SKM-1 (cell line): ENCODE measurements at regions not wholly inside any gene's neighbourhood (a gene's known extent, or its start where the extent isn't known, plus 50 kb on each side); places are given as distances from the start of the nearest gene placed in this dataset.

ENCODE experiments used
- DNase-seq: peaks from one replicate; lab custom pipeline; 2025; ENCODE audit not compliant: unreplicated experiment; lab: John Stamatoyannopoulos, UW

- DNase-seq = no peak
These were observed 137.2 kb downstream of the PFKFB3 start for GRCh38 chr10:6339891-6340290.

- DNase-seq = no peak
These were observed 139.5 kb downstream of the PFKFB3 start for GRCh38 chr10:6342096-6342685.

GRCh38 chr10:6343305-6344010, 140.7 kb downstream of the PFKFB3 start:
- no peak for DNase-seq

- DNase-seq = no peak
These were observed 142.7 kb downstream of the PFKFB3 start for GRCh38 chr10:6345404-6345803.

- no peak for DNase-seq
These were observed 143.9 kb downstream of the PFKFB3 start for GRCh38 chr10:6346631-6347030.

- no peak for DNase-seq
These were observed 144.7 kb downstream of the PFKFB3 start for GRCh38 chr10:6347391-6347951.

- peak; percentile 48 for DNase-seq
These were observed 145.6 kb downstream of the PFKFB3 start for GRCh38 chr10:6348096-6348874.

- DNase-seq = no peak
These were observed 147.3 kb downstream of the PFKFB3 start for GRCh38 chr10:6349846-6350535.

- DNase-seq = no peak
These were observed 147.9 kb downstream of the PFKFB3 start for GRCh38 chr10:6350609-6351008.

- no peak for DNase-seq
These were observed 148.8 kb downstream of the PFKFB3 start for GRCh38 chr10:6351495-6351894.

- no peak for DNase-seq
These were observed 150.8 kb downstream of the PFKFB3 start for GRCh38 chr10:6353526-6353925.

- no peak for DNase-seq
These were observed 151.5 kb downstream of the PFKFB3 start for GRCh38 chr10:6354168-6354772.

GRCh38 chr10:6356280-6356793, 153.6 kb downstream of the PFKFB3 start:
- no peak for DNase-seq

- DNase-seq = no peak
These were observed 159.1 kb downstream of the PFKFB3 start for GRCh38 chr10:6361869-6362268.

- no peak for DNase-seq
These were observed 160.1 kb downstream of the PFKFB3 start for GRCh38 chr10:6362879-6363278.

GRCh38 chr10:6363511-6363910, 160.8 kb downstream of the PFKFB3 start:
- DNase-seq = peak; percentile 5

GRCh38 chr10:6364283-6364682, 161.6 kb downstream of the PFKFB3 start:
- no peak for DNase-seq

GRCh38 chr10:6364893-6365292, 162.2 kb downstream of the PFKFB3 start:
- DNase-seq = no peak

- no peak for DNase-seq
These were observed 162.7 kb downstream of the PFKFB3 start for GRCh38 chr10:6365384-6365783.
